ENCODE measurements at regions not wholly inside any gene's neighbourhood (a gene's known extent, or its start where the extent isn't known, plus 50 kb on each side); places are given as distances from the start of the nearest gene placed in this dataset.

- TF ChIP-seq TAF1 (IDR thresholded peaks at IDR 0.05; ENCODE audit: borderline replicate concordance, low read depth, low read length): no peak
- TF ChIP-seq POLR2AphosphoS5 (IDR thresholded peaks at IDR 0.05; ENCODE audit: low read depth, low read length): no peak
Observed at GRCh38 chr9:13567833-13568232, 288.3 kb upstream of the MPDZ start.

Data from GM12892 (cell line).